ENCODE measurements at regions not wholly inside any gene's neighbourhood (a gene's known extent, or its start where the extent isn't known, plus 50 kb on each side); places are given as distances from the start of the nearest gene placed in this dataset.

DNA sequence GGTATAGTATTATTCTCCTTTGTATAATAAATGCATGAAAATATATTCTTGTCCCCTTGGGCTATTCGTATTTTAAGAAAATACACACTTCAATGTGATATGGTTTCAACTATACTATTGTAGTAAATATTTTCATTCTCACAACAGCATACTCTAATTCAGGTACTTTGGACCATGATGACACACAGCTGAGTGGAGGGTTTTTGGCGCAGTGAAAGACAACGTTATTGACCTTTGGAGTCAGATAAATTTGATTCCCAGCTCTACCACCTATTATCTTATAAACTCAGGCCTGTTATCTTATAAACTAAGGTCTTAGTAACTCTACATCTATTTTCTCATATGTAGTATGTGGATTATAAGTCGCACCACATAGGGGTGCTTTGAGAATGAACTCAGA is 895.9 kb upstream of the DDX18 start:
- Mint-ChIP-seq H3K36me3 (no peaks in the 10 kb centered on the region), H3K9me3 (no peaks in the 10 kb centered on the region), H3K4me1 (no peaks in the 10 kb centered on the region), H3K27me3 (ENCODE audit: insufficient read depth, low read depth) (no peaks in the 10 kb centered on the region), H3K27ac (no peak overlapping the region), H3K4me3 (no peak overlapping the region)
- H3K79me2 ChIP-seq (ENCODE audit: low read depth): no peaks in the 10 kb centered on the region
- no peak overlapping the region for H3K4me2 ChIP-seq
- H3K9me3 ChIP-seq (ENCODE audit: low read depth): no peaks in the 10 kb centered on the region
- TF ChIP-seq, protein P1, sequence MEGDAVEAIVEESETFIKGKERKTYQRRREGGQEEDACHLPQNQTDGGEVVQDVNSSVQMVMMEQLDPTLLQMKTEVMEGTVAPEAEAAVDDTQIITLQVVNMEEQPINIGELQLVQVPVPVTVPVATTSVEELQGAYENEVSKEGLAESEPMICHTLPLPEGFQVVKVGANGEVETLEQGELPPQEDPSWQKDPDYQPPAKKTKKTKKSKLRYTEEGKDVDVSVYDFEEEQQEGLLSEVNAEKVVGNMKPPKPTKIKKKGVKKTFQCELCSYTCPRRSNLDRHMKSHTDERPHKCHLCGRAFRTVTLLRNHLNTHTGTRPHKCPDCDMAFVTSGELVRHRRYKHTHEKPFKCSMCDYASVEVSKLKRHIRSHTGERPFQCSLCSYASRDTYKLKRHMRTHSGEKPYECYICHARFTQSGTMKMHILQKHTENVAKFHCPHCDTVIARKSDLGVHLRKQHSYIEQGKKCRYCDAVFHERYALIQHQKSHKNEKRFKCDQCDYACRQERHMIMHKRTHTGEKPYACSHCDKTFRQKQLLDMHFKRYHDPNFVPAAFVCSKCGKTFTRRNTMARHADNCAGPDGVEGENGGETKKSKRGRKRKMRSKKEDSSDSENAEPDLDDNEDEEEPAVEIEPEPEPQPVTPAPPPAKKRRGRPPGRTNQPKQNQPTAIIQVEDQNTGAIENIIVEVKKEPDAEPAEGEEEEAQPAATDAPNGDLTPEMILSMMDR (IDR thresholded peaks at IDR 0.05): no peak
- TF ChIP-seq EZH2phosphoT487 (IDR thresholded peaks at IDR 0.05): no peak
- TF ChIP-seq EZH2 (IDR thresholded peaks at IDR 0.05): no peak
- H3K4me3 ChIP-seq: no peak overlapping the region
- no peaks in the 10 kb centered on the region for H3F3A ChIP-seq (ENCODE audit: low read depth)
- no peak for DNase-seq (ENCODE audit: low spot score)
- H3K27me3 ChIP-seq: no peaks in the 10 kb centered on the region
- H3K27ac ChIP-seq: no peak overlapping the region
- H3K4me1 ChIP-seq: peaks cover 10% of the 10 kb centered on the region
- H3K36me3 ChIP-seq: no peaks in the 10 kb centered on the region
- no peak overlapping the region for H2AFZ ChIP-seq (replicated peaks)
- no peaks in the 10 kb centered on the region for H4K20me1 ChIP-seq (ENCODE audit: low read depth)
- no peak overlapping the region for H3K9ac ChIP-seq

DNA sequence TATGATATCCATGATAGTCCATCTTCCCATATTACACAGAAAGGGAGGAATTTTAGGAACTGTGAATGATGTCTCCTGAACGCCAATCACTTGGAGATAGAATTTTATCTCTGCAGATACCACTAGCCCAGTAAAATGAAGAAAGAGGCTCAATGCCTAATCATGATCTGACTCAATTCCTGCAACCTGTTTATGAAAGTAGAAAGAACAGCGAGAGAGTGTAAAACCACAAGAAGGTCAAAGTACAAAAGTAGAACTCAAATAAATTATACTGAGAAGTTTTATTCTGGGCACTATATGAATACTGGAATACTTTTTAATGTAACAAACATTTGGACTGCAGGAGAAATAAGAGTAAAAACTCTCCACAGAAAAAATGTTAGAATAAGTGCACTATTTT is 892.1 kb upstream of the DDX18 start:
- Histone ChIP-seq H3K36me3 (no peaks in the 10 kb centered on the region), H3K27ac (no peak overlapping the region), H4K20me1 (ENCODE audit: low read depth) (no peaks in the 10 kb centered on the region), H3K4me3 (no peak overlapping the region), H3F3A (ENCODE audit: low read depth) (peaks cover 11% of the 10 kb centered on the region), H2AFZ (replicated peaks) (no peak overlapping the region), H3K4me1 (peaks cover 37% of the 10 kb centered on the region), H3K27me3 (no peaks in the 10 kb centered on the region), H3K4me2 (no peak overlapping the region), H3K79me2 (ENCODE audit: low read depth) (no peaks in the 10 kb centered on the region), H3K9me3 (ENCODE audit: low read depth) (no peaks in the 10 kb centered on the region), H3K9ac (no peak overlapping the region)
- H3K27me3 Mint-ChIP-seq (ENCODE audit: insufficient read depth, low read depth): no peaks in the 10 kb centered on the region
- peaks cover 10% of the 10 kb centered on the region for H3K4me1 Mint-ChIP-seq
- no peak overlapping the region for H3K27ac Mint-ChIP-seq
- no peaks in the 10 kb centered on the region for H3K9me3 Mint-ChIP-seq
- H3K36me3 Mint-ChIP-seq: no peaks in the 10 kb centered on the region
- TF ChIP-seq EZH2phosphoT487 (IDR thresholded peaks at IDR 0.05) (no peak), EZH2 (IDR thresholded peaks at IDR 0.05) (no peak)
- TF ChIP-seq, protein P1 (IDR thresholded peaks at IDR 0.05): no peak
- no peak for DNase-seq (ENCODE audit: low spot score)
- H3K4me3 Mint-ChIP-seq: no peak overlapping the region

DNA sequence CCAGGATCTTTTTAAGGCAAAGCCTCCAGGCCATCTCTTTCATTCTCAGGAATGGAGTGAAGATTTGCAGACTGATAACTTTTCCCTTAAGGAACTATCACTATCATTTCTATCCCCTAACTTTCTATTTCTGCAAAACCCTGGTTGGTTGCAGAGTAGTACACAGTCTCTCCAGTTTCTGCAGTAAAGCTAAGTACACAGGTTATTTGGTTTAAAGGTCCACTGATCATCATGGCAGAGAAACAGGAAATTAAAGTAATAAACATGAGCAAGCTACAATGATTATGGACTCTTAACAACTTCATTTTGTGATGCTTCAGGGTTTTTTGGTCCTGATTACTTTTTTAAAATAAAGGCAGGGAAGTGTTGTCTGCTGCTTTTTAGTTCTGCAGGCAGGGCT is 890.0 kb upstream of the DDX18 start:
- Mint-ChIP-seq H3K9me3 (no peaks in the 10 kb centered on the region), H3K4me3 (no peak overlapping the region), H3K27me3 (ENCODE audit: insufficient read depth, low read depth) (no peaks in the 10 kb centered on the region), H3K36me3 (no peaks in the 10 kb centered on the region), H3K4me1 (peaks cover 10% of the 10 kb centered on the region), H3K27ac (no peak overlapping the region)
- no peak for TF ChIP-seq EZH2 (IDR thresholded peaks at IDR 0.05)
- TF ChIP-seq, protein P1 (IDR thresholded peaks at IDR 0.05): no peak
- no peak for TF ChIP-seq EZH2phosphoT487 (IDR thresholded peaks at IDR 0.05)
- no peaks in the 10 kb centered on the region for H3K27me3 ChIP-seq
- no peak for DNase-seq (ENCODE audit: low spot score)
- peaks cover 11% of the 10 kb centered on the region for H3F3A ChIP-seq (ENCODE audit: low read depth)
- H3K4me1 ChIP-seq: peaks cover 37% of the 10 kb centered on the region
- H3K9ac ChIP-seq: no peak overlapping the region
- peak overlapping the region; percentile 58 for H3K4me2 ChIP-seq
- no peaks in the 10 kb centered on the region for H4K20me1 ChIP-seq (ENCODE audit: low read depth)
- H2AFZ ChIP-seq (replicated peaks): peak overlapping the region; percentile 46
- H3K79me2 ChIP-seq (ENCODE audit: low read depth): no peaks in the 10 kb centered on the region
- no peak overlapping the region for H3K4me3 ChIP-seq
- H3K9me3 ChIP-seq (ENCODE audit: low read depth): no peaks in the 10 kb centered on the region
- peak overlapping the region; percentile 43 for H3K27ac ChIP-seq
- H3K36me3 ChIP-seq: no peaks in the 10 kb centered on the region

Measured in neural progenitor cell (in vitro differentiated cells).